PC-3 (cell line): ENCODE measurements at regions not wholly inside any gene's neighbourhood (a gene's known extent, or its start where the extent isn't known, plus 50 kb on each side); places are given as distances from the start of the nearest gene placed in this dataset.

Experiments used
- ATAC-seq: fragments of 200-7000 bp; cut with Tn5 transposase; 2 replicates; pipeline ENCODE4 v1.9.1; 2020; ENCODE audit warnings: mild to moderate bottlenecking, moderate library complexity
- BruUV-seq: library from RNA; stranded (reverse); fragments of 400-500 nt; replicated peaks from 2 replicates; lab custom pipeline; 2021; lab: Mats Ljungman, UMichigan
- CTCF ChIA-PET: fragments of 300-600 bp; sonication (Branson Sonifier 250); formaldehyde crosslinking; loops from one replicate; lab custom pipeline; 2022; ENCODE audit warnings: antibody characterized with exemption; lab: Charles Lee
- POLR2A ChIA-PET: fragments of 300-600 bp; sonication (Branson Sonifier 250); formaldehyde crosslinking; loops from one replicate; lab custom pipeline; 2022; ENCODE audit warnings: antibody characterized with exemption; ENCODE audit not compliant: unreplicated experiment; lab: Charles Lee
- DNase-seq: peaks from one replicate; pipeline ENCODE4 v3.0.0-alpha.2; 2015
- H2AFZ ChIP-seq: fragments of 300-600 bp; sonication (generic); 2 replicates; pipeline ENCODE4 v1.6.0; 2016; ENCODE audit warnings: antibody characterized with exemption, low read length
- H3F3A ChIP-seq: fragments of 300-600 bp; sonication (generic); one replicate; pipeline ENCODE4 v1.6.0; 2017; ENCODE audit warnings: antibody characterized with exemption, low read length, control low read depth, mild to moderate bottlenecking; ENCODE audit not compliant: unreplicated experiment
- H3K27ac ChIP-seq: fragments of 300-600 bp; sonication (generic); 2 replicates; pipeline ENCODE4 v1.5.1; 2016; ENCODE audit warnings: mild to moderate bottlenecking, low read length
- H3K27me3 ChIP-seq: fragments of 300-600 bp; sonication (generic); 2 replicates; pipeline ENCODE4 v1.6.1; 2016; ENCODE audit warnings: low read length, mixed read lengths
- H3K36me3 ChIP-seq: fragments of 300-600 bp; sonication (generic); 2 replicates; pipeline ENCODE4 v1.6.1; 2016; ENCODE audit warnings: low read depth, mixed run types, low read length, mixed read lengths
- H3K4me1 ChIP-seq: fragments of 300-600 bp; sonication (generic); 2 replicates; pipeline ENCODE4 v1.5.1; 2016; ENCODE audit warnings: low read length; ENCODE audit not compliant: insufficient read depth
- H3K4me2 ChIP-seq: fragments of 300-600 bp; sonication (generic); 2 replicates; pipeline ENCODE4 v1.6.0; 2016; ENCODE audit warnings: low read length
- H3K4me3 ChIP-seq: fragments of 300-600 bp; sonication (generic); 2 replicates; pipeline ENCODE4 v1.5.1; 2016; ENCODE audit warnings: mild to moderate bottlenecking, low read length, mixed read lengths
- H3K79me2 ChIP-seq: fragments of 300-600 bp; sonication (generic); 2 replicates; pipeline ENCODE4 v1.6.1; 2017; ENCODE audit warnings: low read length, mixed read lengths
- H3K9ac ChIP-seq: fragments of 300-600 bp; sonication (generic); 2 replicates; pipeline ENCODE4 v1.6.0; 2016; ENCODE audit warnings: mild to moderate bottlenecking, low read length
- H3K9me2 ChIP-seq: fragments of 300-600 bp; sonication (generic); replicated peaks from 2 replicates; pipeline ENCODE4 v1.6.1; 2016; ENCODE audit warnings: mixed run types, low read length, mixed read lengths
- H3K9me3 ChIP-seq: fragments of 300-600 bp; sonication (generic); 2 replicates; pipeline ENCODE4 v1.6.1; 2016; ENCODE audit warnings: low read length, mixed read lengths
- H4K20me1 ChIP-seq: fragments of 300-600 bp; sonication (generic); 2 replicates; pipeline ENCODE4 v1.6.1; 2016; ENCODE audit warnings: low read length, mixed read lengths
- EZH2 ChIP-seq: fragments of 300-600 bp; sonication (generic); IDR thresholded peaks from one replicate; pipeline ENCODE4 v1.6.1; 2017; ENCODE audit warnings: antibody characterized with exemption, mild to moderate bottlenecking, low read length; ENCODE audit not compliant: unreplicated experiment
- EZH2phosphoT487 ChIP-seq: fragments of 300-600 bp; sonication (generic); IDR thresholded peaks from 2 replicates; pipeline ENCODE4 v1.6.1; 2018; ENCODE audit warnings: mild to moderate bottlenecking, antibody characterized with exemption, low read length, borderline replicate concordance
- intact Hi-C: fragments of 100-400 bp; cut with micrococcal nuclease; formaldehyde crosslinking; loops from 2 replicates; pipeline ENCODE4 v1.9.0; 2023
- TF ChIP-seq, protein P1 (sequence below): fragments of 300-600 bp; sonication (generic); conservative IDR thresholded peaks from 2 replicates; pipeline ENCODE4 v1.5.1; 2017; ENCODE audit warnings: antibody characterized with exemption, low read depth, mild to moderate bottlenecking, low read length

- no peak overlapping the region for H3K4me2 ChIP-seq
- no peaks in the 10 kb centered on the region for H4K20me1 ChIP-seq
- no peaks in the 10 kb centered on the region for H3K9me2 ChIP-seq
- ChIA-PET POLR2A (no interaction called here), CTCF (no interaction called here)
- ATAC-seq = no peak
- no peaks in the 10 kb centered on the region for H3K79me2 ChIP-seq
- TF ChIP-seq EZH2phosphoT487 (no peak), EZH2 (no peak)
- TF ChIP-seq, protein P1, sequence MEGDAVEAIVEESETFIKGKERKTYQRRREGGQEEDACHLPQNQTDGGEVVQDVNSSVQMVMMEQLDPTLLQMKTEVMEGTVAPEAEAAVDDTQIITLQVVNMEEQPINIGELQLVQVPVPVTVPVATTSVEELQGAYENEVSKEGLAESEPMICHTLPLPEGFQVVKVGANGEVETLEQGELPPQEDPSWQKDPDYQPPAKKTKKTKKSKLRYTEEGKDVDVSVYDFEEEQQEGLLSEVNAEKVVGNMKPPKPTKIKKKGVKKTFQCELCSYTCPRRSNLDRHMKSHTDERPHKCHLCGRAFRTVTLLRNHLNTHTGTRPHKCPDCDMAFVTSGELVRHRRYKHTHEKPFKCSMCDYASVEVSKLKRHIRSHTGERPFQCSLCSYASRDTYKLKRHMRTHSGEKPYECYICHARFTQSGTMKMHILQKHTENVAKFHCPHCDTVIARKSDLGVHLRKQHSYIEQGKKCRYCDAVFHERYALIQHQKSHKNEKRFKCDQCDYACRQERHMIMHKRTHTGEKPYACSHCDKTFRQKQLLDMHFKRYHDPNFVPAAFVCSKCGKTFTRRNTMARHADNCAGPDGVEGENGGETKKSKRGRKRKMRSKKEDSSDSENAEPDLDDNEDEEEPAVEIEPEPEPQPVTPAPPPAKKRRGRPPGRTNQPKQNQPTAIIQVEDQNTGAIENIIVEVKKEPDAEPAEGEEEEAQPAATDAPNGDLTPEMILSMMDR = no peak
- H3K9ac ChIP-seq = no peak overlapping the region
- H3K27ac ChIP-seq = no peak overlapping the region
- no peaks in the 10 kb centered on the region for H3K36me3 ChIP-seq
- no peaks in the 10 kb centered on the region for H3K4me1 ChIP-seq
- no TSS peak for BruUV-seq
- no peak for DNase-seq
- intact Hi-C loops = no loop called here
- no peak overlapping the region for H3K4me3 ChIP-seq
- H3K9me3 ChIP-seq = no peaks in the 10 kb centered on the region
- H3K27me3 ChIP-seq = 0 out of 2 replicates have a peak, but pooled peaks cover 14% of the 10 kb centered on the region
- H2AFZ ChIP-seq = no peak overlapping the region
- H3F3A ChIP-seq = no peaks in the 10 kb centered on the region
These were observed 344.9 kb downstream of the SMOC2 start for GRCh38 chr6:168785720-168786511.

- Histone ChIP-seq H3K4me1 (no peaks in the 10 kb centered on the region), H3F3A (no peaks in the 10 kb centered on the region), H3K27me3 (0 out of 2 replicates have a peak, but pooled peaks cover 17% of the 10 kb centered on the region), H3K9ac (no peak overlapping the region), H3K79me2 (no peaks in the 10 kb centered on the region), H3K9me3 (no peaks in the 10 kb centered on the region), H4K20me1 (no peaks in the 10 kb centered on the region), H3K36me3 (no peaks in the 10 kb centered on the region), H3K27ac (no peak overlapping the region), H3K4me3 (no peak overlapping the region), H2AFZ (no peak overlapping the region), H3K9me2 (no peaks in the 10 kb centered on the region), H3K4me2 (no peak overlapping the region)
- TF ChIP-seq EZH2phosphoT487 (no peak), EZH2 (no peak)
- TF ChIP-seq, protein P1 = no peak
- ATAC-seq = no peak
- ChIA-PET CTCF (no interaction called here), POLR2A (no interaction called here)
- no peak for DNase-seq
- intact Hi-C loops = no loop called here
- BruUV-seq = no TSS peak
These were observed 343.4 kb downstream of the SMOC2 start for GRCh38 chr6:168784426-168784825.

DNA sequence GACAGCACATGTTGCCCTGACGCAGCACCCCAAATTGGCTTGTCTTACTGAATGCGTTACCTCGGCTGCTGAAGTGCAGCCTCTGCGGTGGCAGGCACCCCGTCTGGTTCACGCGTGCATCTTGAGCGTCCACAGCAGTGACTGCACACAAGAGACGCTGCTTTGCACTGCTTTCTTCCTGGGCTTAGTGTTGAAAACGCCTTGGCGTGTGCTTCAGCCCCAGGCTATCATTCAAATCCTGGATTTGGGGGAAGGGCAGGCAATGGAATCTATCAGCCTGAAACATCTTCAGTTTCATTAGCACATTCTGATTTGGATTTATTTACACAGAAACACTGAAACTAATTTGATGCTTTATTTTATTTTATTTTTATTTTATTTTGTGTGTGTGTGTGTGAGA is 342.7 kb downstream of the SMOC2 start:
- H3K79me2 ChIP-seq = no peaks in the 10 kb centered on the region
- no peak for TF ChIP-seq EZH2phosphoT487
- TF ChIP-seq, protein P1 = no peak
- TF ChIP-seq EZH2 = no peak

More for the DNA sequence above, 342.7 kb downstream of the SMOC2 start:
- Histone ChIP-seq H3K36me3 (no peaks in the 10 kb centered on the region), H3K4me2 (no peak overlapping the region), H3K4me1 (no peaks in the 10 kb centered on the region), H3K9ac (no peak overlapping the region), H3K9me3 (no peaks in the 10 kb centered on the region), H3F3A (no peaks in the 10 kb centered on the region), H2AFZ (no peak overlapping the region), H3K4me3 (no peak overlapping the region), H3K9me2 (no peaks in the 10 kb centered on the region), H3K27me3 (peaks cover 24% of the 10 kb centered on the region; the same call in 1 of the 2 replicates), H3K27ac (no peak overlapping the region), H4K20me1 (no peaks in the 10 kb centered on the region)
- no TSS peak for BruUV-seq
- ATAC-seq = no peak
- intact Hi-C loops = no loop called here
- CTCF ChIA-PET = no interaction called here
- no peak for DNase-seq
- POLR2A ChIA-PET = no interaction called here
